ENCODE measurements at regions not wholly inside any gene's neighbourhood (a gene's known extent, or its start where the extent isn't known, plus 50 kb on each side); places are given as distances from the start of the nearest gene placed in this dataset.

DNA sequence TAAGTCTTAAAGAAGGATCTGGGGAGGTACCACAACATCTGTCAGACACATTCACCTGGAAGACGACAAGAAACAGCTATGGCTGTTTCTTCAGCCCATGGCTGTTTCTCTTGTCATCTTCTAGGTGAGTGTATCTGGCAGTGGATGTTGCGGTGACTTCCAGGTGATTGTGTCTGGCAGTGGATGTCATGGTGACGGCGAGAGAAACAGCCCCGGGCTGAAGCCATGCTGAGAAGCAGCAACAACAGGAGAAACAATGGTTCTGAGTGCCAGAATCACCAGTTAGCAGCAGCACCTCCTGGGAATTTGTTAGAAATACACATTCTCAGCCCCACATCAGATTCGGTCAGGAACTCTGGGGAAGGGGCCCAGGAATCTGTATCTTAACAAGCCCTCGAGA, 68.6 kb upstream of the SYPL1 start:
- TF ChIP-seq, protein P1, sequence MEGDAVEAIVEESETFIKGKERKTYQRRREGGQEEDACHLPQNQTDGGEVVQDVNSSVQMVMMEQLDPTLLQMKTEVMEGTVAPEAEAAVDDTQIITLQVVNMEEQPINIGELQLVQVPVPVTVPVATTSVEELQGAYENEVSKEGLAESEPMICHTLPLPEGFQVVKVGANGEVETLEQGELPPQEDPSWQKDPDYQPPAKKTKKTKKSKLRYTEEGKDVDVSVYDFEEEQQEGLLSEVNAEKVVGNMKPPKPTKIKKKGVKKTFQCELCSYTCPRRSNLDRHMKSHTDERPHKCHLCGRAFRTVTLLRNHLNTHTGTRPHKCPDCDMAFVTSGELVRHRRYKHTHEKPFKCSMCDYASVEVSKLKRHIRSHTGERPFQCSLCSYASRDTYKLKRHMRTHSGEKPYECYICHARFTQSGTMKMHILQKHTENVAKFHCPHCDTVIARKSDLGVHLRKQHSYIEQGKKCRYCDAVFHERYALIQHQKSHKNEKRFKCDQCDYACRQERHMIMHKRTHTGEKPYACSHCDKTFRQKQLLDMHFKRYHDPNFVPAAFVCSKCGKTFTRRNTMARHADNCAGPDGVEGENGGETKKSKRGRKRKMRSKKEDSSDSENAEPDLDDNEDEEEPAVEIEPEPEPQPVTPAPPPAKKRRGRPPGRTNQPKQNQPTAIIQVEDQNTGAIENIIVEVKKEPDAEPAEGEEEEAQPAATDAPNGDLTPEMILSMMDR (IDR thresholded peaks at IDR 0.05), result no peak
- TF ChIP-seq EZH2 (IDR thresholded peaks at IDR 0.05; ENCODE audit: borderline replicate concordance, insufficient read depth, low read depth, low read length, poor library complexity, severe bottlenecking), result no peak

Measured in B cell (primary cell).